OCI-LY3 (cell line): ENCODE measurements at regions not wholly inside any gene's neighbourhood (a gene's known extent, or its start where the extent isn't known, plus 50 kb on each side); places are given as distances from the start of the nearest gene placed in this dataset.

Experiments used
- H2AFZ ChIP-seq: fragments of 200-600, 300-600 bp; shearing (Covaris generic); 2 replicates; pipeline ENCODE4 v1.6.0; 2014; ENCODE audit warnings: antibody characterized with exemption, low read depth, low read length
- H3K27ac ChIP-seq: fragments of 200-600, 300-600 bp; sonication (generic); 2 replicates; pipeline ENCODE4 v1.5.1; 2014; ENCODE audit warnings: mild to moderate bottlenecking, low read length, moderate library complexity, mixed read lengths
- H3K27me3 ChIP-seq: fragments of 200-600, 300-600 bp; sonication (generic); 2 replicates; pipeline ENCODE4 v1.6.1; 2014; ENCODE audit warnings: low read depth, low read length, mixed read lengths
- H3K36me3 ChIP-seq: fragments of 200-600, 300-600 bp; sonication (generic); replicated peaks from 2 replicates; pipeline ENCODE3; 2014; ENCODE audit warnings: low read depth, low read length, mixed read lengths
- H3K4me1 ChIP-seq: fragments of 300-600, 200-600 bp; sonication (generic); 2 replicates; pipeline ENCODE4 v1.6.1; 2014; ENCODE audit warnings: low read length, mixed read lengths
- H3K4me2 ChIP-seq: fragments of 200-600, 300-600 bp; sonication (generic); 2 replicates; pipeline ENCODE4 v1.6.1; 2014; ENCODE audit warnings: low read length, mixed read lengths
- H3K4me3 ChIP-seq: fragments of 300-600, 200-600 bp; sonication (generic); 2 replicates; pipeline ENCODE4 v1.5.1; 2014; ENCODE audit warnings: antibody characterized with exemption, mild to moderate bottlenecking, low read length, moderate library complexity
- H3K79me2 ChIP-seq: fragments of 300-600, 200-600 bp; shearing (Covaris generic); 2 replicates; pipeline ENCODE4 v1.6.1; 2014; ENCODE audit warnings: mild to moderate bottlenecking, low read length, mixed read lengths
- H3K9ac ChIP-seq: fragments of 300-600, 200-600 bp; shearing (Covaris generic); 2 replicates; pipeline ENCODE4 v1.6.0; 2014; ENCODE audit warnings: mild to moderate bottlenecking, low read length, moderate library complexity
- H3K9me3 ChIP-seq: fragments of 200-600, 300-600 bp; shearing (Covaris generic); 2 replicates; pipeline ENCODE4 v1.6.1; 2014; ENCODE audit warnings: low read length, mixed read lengths; ENCODE audit not compliant: insufficient read depth
- H4K20me1 ChIP-seq: fragments of 200-600, 300-600 bp; sonication (generic); 2 replicates; pipeline ENCODE4 v1.6.1; 2016; ENCODE audit warnings: low read length, mixed read lengths; ENCODE audit not compliant: insufficient read depth
- CTCF ChIP-seq: fragments of 200-600, 300-600 bp; sonication (generic); IDR thresholded peaks from 2 replicates; pipeline ENCODE4 v1.5.1; 2014; ENCODE audit warnings: antibody characterized with exemption, low read length, low read depth
- EZH2phosphoT487 ChIP-seq: fragments of 200-600 bp; shearing (Covaris generic); IDR thresholded peaks from 2 replicates; pipeline ENCODE4 v1.6.1; 2018; ENCODE audit warnings: antibody characterized with exemption, mixed run types, low read depth

DNA sequence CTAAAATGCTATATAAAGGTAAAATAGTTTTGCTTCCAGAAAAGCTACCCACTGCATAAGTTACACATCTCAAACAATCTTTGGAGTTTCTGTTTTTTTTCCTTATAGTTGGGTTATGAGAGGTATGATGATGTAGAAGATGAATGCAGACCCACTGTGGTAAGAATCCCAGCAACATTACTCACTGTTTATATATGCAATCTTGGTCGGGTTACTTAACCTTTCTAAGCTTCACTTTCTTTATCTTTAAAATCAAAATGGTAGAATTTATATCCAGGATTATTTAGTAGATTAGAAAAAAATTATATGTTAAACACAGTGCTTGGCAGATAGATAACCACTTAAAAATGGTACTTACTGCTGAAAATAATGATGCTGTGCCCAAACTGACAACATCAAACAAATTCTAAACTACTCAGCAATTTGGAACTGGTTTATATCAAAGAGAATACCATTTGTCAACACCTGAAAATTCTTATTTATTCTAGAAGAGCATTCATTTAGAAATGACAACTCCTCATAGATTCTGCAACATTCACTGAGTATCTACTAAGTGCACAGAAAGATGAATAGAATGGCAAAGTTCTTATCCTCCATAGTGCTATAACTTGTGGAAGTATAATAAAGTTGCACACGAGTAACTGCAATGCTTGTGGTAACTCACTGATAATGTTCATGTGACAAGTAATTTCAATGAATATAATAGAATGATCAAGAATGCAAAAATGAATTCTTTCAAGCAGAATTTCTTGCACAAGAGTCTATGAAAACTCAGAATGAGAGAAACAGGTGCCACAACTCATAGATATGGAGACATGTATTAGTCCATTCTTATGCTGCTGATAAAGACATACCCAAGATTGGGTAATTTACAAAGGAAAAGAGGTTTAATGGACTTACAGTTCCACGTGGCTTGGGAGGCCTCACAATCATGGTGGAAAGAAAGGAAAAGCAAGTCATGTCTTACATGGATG, 129.0 kb upstream of the SLC7A14 start:
- no peaks in the 10 kb centered on the region for H3K36me3 ChIP-seq
- peaks cover 82% of the 10 kb centered on the region for H3K27me3 ChIP-seq
- no peak overlapping the region for H3K27ac ChIP-seq
- 0 out of 2 replicates have a peak, but pooled peaks cover 2% of the 10 kb centered on the region for H3K9me3 ChIP-seq
- H3K79me2 ChIP-seq: no peaks in the 10 kb centered on the region
- H3K4me1 ChIP-seq: no peaks in the 10 kb centered on the region
- no peak overlapping the region for H3K4me2 ChIP-seq
- no peak for TF ChIP-seq CTCF
- TF ChIP-seq EZH2phosphoT487: no peak
- H3K4me3 ChIP-seq: no peak overlapping the region
- H4K20me1 ChIP-seq: no peaks in the 10 kb centered on the region
- H3K9ac ChIP-seq: no peak overlapping the region
- H2AFZ ChIP-seq: no peak overlapping the region

DNA sequence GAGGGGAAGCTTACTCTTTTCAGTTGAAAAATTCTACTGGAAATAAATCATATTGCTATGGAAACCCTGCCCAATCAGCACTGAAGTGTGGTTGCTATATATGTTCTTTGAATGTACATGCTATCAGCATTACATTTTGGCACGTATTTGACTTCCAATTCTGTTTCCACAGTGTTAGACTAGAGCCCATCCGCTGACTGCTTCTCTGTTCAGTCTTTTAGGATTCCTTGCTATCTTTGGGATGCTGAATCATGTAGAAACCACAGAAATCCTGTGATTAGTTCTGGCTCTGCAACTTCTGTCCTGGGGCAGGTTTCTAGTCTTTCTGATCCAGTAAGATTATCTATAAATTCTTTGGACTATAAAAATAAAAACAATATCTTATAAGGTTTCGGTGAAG, 128.2 kb upstream of the SLC7A14 start:
- H3K79me2 ChIP-seq: no peaks in the 10 kb centered on the region
- H3K27me3 ChIP-seq: peaks cover 86% of the 10 kb centered on the region
- no peaks in the 10 kb centered on the region for H4K20me1 ChIP-seq
- no peaks in the 10 kb centered on the region for H3K4me1 ChIP-seq
- H3K4me3 ChIP-seq: no peak overlapping the region
- H3K27ac ChIP-seq: no peak overlapping the region
- TF ChIP-seq EZH2phosphoT487 (no peak), CTCF (no peak)
- 0 out of 2 replicates have a peak, but pooled peaks cover 4% of the 10 kb centered on the region for H3K9me3 ChIP-seq
- H2AFZ ChIP-seq: no peak overlapping the region
- no peaks in the 10 kb centered on the region for H3K36me3 ChIP-seq
- H3K4me2 ChIP-seq: no peak overlapping the region
- no peak overlapping the region for H3K9ac ChIP-seq

- Histone ChIP-seq H3K79me2 (no peaks in the 10 kb centered on the region), H3K36me3 (no peaks in the 10 kb centered on the region), H3K4me3 (no peak overlapping the region), H3K27me3 (peaks cover 88% of the 10 kb centered on the region), H3K27ac (no peak overlapping the region), H2AFZ (no peak overlapping the region), H3K4me2 (no peak overlapping the region), H3K9ac (no peak overlapping the region), H3K9me3 (0 out of 2 replicates have a peak, but pooled peaks cover 4% of the 10 kb centered on the region), H4K20me1 (no peaks in the 10 kb centered on the region), H3K4me1 (no peaks in the 10 kb centered on the region)
- no peak for TF ChIP-seq EZH2phosphoT487
- no peak for TF ChIP-seq CTCF
Measured at GRCh38 chr3:170713653-170714052, 127.8 kb upstream of the SLC7A14 start.

DNA sequence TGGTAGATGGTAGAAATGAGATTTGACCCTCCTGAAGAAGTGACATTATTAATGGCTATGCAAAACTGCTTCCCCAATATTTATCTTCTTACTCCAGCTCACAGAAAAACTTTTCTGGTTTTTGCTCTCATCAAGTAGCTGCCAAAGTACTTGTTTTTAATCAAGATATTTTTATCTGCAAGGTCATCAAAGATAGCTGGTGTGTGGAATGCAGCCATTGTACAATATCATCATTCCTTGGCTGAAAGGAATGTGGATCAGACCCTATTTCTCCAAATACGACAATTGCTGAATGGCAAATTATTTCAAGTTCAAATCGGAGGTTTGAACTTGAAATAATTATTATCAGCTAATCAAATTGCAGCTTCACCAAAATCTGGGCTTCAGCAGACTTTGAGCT, 126.9 kb upstream of the SLC7A14 start:
- H2AFZ ChIP-seq: no peak overlapping the region

More for the DNA sequence above, 126.9 kb upstream of the SLC7A14 start:
- H3K79me2 ChIP-seq: no peaks in the 10 kb centered on the region
- peaks cover 86% of the 10 kb centered on the region for H3K27me3 ChIP-seq
- TF ChIP-seq EZH2phosphoT487 (no peak), CTCF (no peak)
- no peak overlapping the region for H3K9ac ChIP-seq
- H4K20me1 ChIP-seq: no peaks in the 10 kb centered on the region
- no peak overlapping the region for H3K4me2 ChIP-seq
- H3K9me3 ChIP-seq: 0 out of 2 replicates have a peak, but pooled peaks cover 4% of the 10 kb centered on the region
- H3K4me3 ChIP-seq: no peak overlapping the region
- no peaks in the 10 kb centered on the region for H3K4me1 ChIP-seq
- no peaks in the 10 kb centered on the region for H3K36me3 ChIP-seq
- no peak overlapping the region for H3K27ac ChIP-seq
